ENCODE measurements at regions not wholly inside any gene's neighbourhood (a gene's known extent, or its start where the extent isn't known, plus 50 kb on each side); places are given as distances from the start of the nearest gene placed in this dataset.

GRCh38 chr7:69149804-69150782 is 448.2 kb upstream of the AUTS2 start:
- TF ChIP-seq REST (IDR thresholded peaks at IDR 0.05; ENCODE audit: insufficient read depth in 1 of 2, low read depth in 2 of 2, low read length in 2 of 2) (no peak), TAF1 (IDR thresholded peaks at IDR 0.05; ENCODE audit: borderline replicate concordance, insufficient read depth, low read length) (no peak), POLR2AphosphoS5 (IDR thresholded peaks at IDR 0.05; ENCODE audit: low read depth, low read length) (no peak)

All from PFSK-1 (cell line).